Suprapubic skin (tissue), 4 donors: ENCODE measurements at regions not wholly inside any gene's neighbourhood (a gene's known extent, or its start where the extent isn't known, plus 50 kb on each side); places are given as distances from the start of the nearest gene placed in this dataset.
A peak's percentile ranks its signal among the peaks of the same experiment; 100 is the strongest.

Source experiments
- DNase-seq, 2 donors: peaks; one replicate each; pipeline ENCODE4 v3.0.0-alpha.2; 2019; ENCODE audit warnings: low spot score in 2 of 2
- H3K27ac ChIP-seq: fragments of 200-600 bp; sonication (generic); one replicate; pipeline ENCODE4 v1.5.1; 2019
- H3K27me3 ChIP-seq: fragments of 200-600 bp; sonication (generic); one replicate; pipeline ENCODE4 v1.5.1; 2019
- H3K36me3 ChIP-seq: fragments of 200-600 bp; sonication (generic); one replicate; pipeline ENCODE4 v1.5.1; 2019
- H3K4me1 ChIP-seq: fragments of 200-600 bp; sonication (generic); one replicate; pipeline ENCODE4 v1.5.1; 2019
- H3K4me3 ChIP-seq: fragments of 200-600 bp; sonication (generic); one replicate; pipeline ENCODE4 v1.5.1; 2019; ENCODE audit warnings: mild to moderate bottlenecking
- H3K9me3 ChIP-seq: fragments of 200-600 bp; sonication (generic); one replicate; pipeline ENCODE4 v1.5.1; 2019
- EP300 ChIP-seq: sonication (generic); formaldehyde crosslinking; IDR thresholded peaks from one replicate; pipeline ENCODE4 v1.6.1; 2017; ENCODE audit warnings: antibody characterized with exemption
- POLR2A ChIP-seq, 2 donors: fragments of 450-650 bp; IDR thresholded peaks; one replicate each; pipeline ENCODE4 v1.6.1; 2017; ENCODE audit warnings: antibody characterized with exemption in 2 of 2, mild to moderate bottlenecking in 2 of 2, moderate library complexity in 2 of 2
- POLR2AphosphoS5 ChIP-seq, 3 donors: sonication (generic); formaldehyde crosslinking; IDR thresholded peaks; one replicate each; pipeline ENCODE4 v1.6.1; 2017; ENCODE audit warnings: antibody characterized with exemption in 3 of 3
- WGBS: methylation state at CpG from one replicate; pipeline ENCODE4 v1.1.5; 2018; 5-methylcytosine and 5-hydroxymethylcytosine counted together
- TF ChIP-seq, protein P1 (sequence below), 2 donors: fragments of 200-600 bp in 1 of 2; fragments of 450-650 bp in 1 of 2; sonication (generic) in 1 of 2; IDR thresholded peaks; one replicate each; pipeline ENCODE4 v1.5.1; 2016 to 2019; ENCODE audit warnings: antibody characterized with exemption in 2 of 2, mild to moderate bottlenecking in 1 of 2, moderate library complexity in 1 of 2

DNA sequence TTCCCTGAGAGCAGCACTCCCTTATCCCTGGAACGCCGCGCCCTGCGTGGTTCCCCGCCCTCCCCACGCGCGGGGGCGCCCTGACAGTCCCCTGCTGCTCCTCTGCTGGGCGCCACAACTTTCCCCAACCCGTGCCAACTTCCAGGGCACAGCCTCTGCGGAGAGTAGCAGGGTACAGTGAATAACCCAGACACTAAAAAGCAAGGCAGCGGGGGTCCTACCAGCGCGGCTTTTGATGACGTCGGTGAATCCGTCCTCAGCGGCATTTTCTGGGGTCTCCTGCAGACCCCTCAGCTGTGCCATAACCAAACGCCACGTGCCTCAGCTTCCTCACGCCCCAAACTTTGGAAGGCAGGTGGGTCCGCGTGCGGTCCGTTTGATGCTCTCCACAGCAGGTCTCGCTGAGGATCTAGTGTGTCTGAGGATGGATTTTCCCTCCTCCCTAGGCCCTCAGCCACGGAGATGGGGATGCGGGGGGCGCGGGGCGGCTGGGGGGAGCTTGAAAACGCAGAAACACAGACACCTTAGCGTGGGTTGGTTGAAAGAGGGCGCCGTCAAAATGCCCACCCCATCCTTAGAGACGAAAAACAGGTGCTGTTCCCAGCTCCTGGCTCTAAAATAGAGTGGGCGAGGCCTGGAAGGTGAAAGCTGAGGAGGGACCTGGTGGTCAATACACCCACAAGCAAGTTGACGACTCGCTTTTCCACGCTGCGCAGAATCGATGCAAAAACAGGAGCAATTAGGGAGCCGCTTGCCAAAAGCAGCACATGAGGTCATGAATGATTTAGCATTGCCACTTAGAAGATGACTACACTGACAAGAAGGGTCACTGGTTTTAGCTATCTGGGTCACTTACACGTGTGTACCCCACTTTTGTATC is 405.6 kb downstream of the FAM47A start:
- 32% methylated on average over 36 of the region's 45 CpGs for WGBS

DNA sequence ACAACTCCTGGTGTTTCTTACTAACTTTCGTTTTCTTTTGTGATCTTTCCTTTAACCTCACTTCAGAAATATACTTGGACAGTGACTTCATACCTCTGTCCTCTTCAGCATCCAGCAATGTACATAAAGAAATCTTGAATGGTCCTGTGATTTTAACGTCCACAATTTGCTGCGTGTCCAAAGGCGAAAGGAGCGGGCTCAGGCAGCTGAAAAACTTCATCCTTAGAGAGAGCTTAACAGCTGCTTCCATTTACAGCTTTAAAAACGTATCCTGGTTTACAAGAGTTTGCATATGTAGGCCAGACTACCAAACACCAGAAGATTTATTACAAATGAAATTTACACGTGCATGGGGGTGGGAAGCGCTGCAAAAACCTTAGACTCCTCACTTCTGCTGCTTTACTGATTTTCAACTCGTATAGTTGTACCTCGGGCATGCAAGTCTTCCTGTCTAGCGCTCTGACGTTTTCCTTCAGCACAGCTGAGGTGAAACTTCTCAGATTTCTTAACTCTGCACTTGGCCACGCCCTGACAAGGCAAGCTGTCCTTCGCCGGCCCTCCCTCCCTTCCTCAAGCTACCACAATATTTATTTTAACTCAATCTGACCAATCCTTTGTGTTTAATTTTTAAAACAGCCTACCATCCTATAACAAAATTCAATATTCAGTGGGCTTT is 406.4 kb downstream of the FAM47A start:
- Histone ChIP-seq H3K27me3 (no peaks in the 10 kb centered on the region), H3K36me3 (no peaks in the 10 kb centered on the region), H3K4me3 (peak overlapping the region; percentile 34), H3K4me1 (no peaks in the 10 kb centered on the region), H3K27ac (no peak overlapping the region), H3K9me3 (no peaks in the 10 kb centered on the region)
- 20% methylated on average over 15 of the region's 15 CpGs for WGBS
- no peak for DNase-seq
- TF ChIP-seq, protein P1, sequence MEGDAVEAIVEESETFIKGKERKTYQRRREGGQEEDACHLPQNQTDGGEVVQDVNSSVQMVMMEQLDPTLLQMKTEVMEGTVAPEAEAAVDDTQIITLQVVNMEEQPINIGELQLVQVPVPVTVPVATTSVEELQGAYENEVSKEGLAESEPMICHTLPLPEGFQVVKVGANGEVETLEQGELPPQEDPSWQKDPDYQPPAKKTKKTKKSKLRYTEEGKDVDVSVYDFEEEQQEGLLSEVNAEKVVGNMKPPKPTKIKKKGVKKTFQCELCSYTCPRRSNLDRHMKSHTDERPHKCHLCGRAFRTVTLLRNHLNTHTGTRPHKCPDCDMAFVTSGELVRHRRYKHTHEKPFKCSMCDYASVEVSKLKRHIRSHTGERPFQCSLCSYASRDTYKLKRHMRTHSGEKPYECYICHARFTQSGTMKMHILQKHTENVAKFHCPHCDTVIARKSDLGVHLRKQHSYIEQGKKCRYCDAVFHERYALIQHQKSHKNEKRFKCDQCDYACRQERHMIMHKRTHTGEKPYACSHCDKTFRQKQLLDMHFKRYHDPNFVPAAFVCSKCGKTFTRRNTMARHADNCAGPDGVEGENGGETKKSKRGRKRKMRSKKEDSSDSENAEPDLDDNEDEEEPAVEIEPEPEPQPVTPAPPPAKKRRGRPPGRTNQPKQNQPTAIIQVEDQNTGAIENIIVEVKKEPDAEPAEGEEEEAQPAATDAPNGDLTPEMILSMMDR (IDR thresholded peaks at IDR 0.05) = no peak
- TF ChIP-seq POLR2A (IDR thresholded peaks at IDR 0.05) = no peak
- TF ChIP-seq EP300 = no peak
- no peak for TF ChIP-seq POLR2AphosphoS5 (IDR thresholded peaks at IDR 0.05)

More for the DNA sequence above, 405.6 kb downstream of the FAM47A start:
- Histone ChIP-seq H3K36me3 (no peaks in the 10 kb centered on the region), H3K27me3 (no peaks in the 10 kb centered on the region), H3K4me3 (peak overlapping the region; percentile 34), H3K27ac (no peak overlapping the region), H3K9me3 (no peaks in the 10 kb centered on the region), H3K4me1 (no peaks in the 10 kb centered on the region)
- DNase-seq = peak in 1 of 2 donors; percentile 36
- TF ChIP-seq POLR2AphosphoS5 (IDR thresholded peaks at IDR 0.05) (no peak), EP300 (no peak), POLR2A (IDR thresholded peaks at IDR 0.05) (no peak)
- TF ChIP-seq, protein P1 (IDR thresholded peaks at IDR 0.05) = no peak

DNA sequence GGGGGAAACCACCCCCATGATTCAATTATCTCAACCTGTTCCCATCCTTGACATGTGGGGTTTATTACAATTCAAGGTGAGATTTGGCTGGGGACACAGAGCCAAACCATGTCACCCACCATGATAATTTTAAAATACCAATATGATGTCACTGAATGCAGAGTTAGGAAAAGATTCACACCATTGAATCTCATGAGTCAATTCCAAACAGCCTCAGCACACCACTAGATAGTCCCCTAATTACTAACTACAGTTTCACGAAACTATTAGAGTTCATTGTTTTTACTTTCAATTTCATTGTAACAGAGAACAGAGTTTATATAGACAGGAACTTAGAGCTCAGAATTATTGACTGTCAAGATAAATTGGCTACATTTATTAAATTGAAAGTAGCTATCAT is 410.2 kb downstream of the FAM47A start:
- Histone ChIP-seq H3K9me3 (no peaks in the 10 kb centered on the region), H3K4me1 (no peaks in the 10 kb centered on the region), H3K4me3 (no peak overlapping the region), H3K27me3 (no peaks in the 10 kb centered on the region), H3K27ac (no peak overlapping the region), H3K36me3 (no peaks in the 10 kb centered on the region)
- TF ChIP-seq POLR2AphosphoS5 (IDR thresholded peaks at IDR 0.05) (no peak), POLR2A (IDR thresholded peaks at IDR 0.05) (no peak)
- TF ChIP-seq, protein P1 (IDR thresholded peaks at IDR 0.05) = no peak
- DNase-seq = no peak
- 88% methylated on average over 1 of the region's 1 CpG for WGBS

DNA sequence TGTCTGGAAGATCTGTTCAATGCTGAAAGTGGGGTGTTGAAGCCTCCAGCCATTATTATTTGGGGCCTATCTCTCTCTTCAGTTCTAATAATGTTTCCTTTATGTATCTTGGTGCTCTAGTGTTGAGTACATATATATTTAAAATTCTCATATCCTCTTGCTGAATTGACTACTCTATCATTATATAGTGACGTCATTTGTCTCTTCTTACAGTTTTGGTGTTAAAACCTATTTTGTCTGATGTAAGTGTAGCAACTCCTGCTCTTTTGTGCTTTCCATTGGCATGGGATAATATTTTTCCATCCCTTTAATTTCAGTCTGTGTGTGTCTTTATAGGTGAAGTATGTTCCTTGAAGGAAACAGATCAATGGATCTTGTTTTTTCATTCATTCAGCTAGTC is 446.0 kb downstream of the FAM47A start:
- DNase-seq = no peak
- Histone ChIP-seq H3K9me3 (no peaks in the 10 kb centered on the region), H3K27me3 (no peaks in the 10 kb centered on the region), H3K36me3 (no peaks in the 10 kb centered on the region), H3K4me1 (no peaks in the 10 kb centered on the region), H3K27ac (no peak overlapping the region), H3K4me3 (no peak overlapping the region)
- 62% methylated on average over 1 of the region's 1 CpG for WGBS
- TF ChIP-seq POLR2A (IDR thresholded peaks at IDR 0.05) (no peak), EP300 (no peak), POLR2AphosphoS5 (IDR thresholded peaks at IDR 0.05) (no peak)
- TF ChIP-seq, protein P1 (IDR thresholded peaks at IDR 0.05) = no peak
